ENCODE measurements at regions not wholly inside any gene's neighbourhood (a gene's known extent, or its start where the extent isn't known, plus 50 kb on each side); places are given as distances from the start of the nearest gene placed in this dataset.
"Not testable (repeated sequence)": the region's sequence is repeated elsewhere in the genome, so short reads cannot be mapped to it uniquely, and the experiment has no call there.

- in situ Hi-C loops (cut with HindIII; ENCODE audit: low sequenced_read_pairs), result no loop called here
- DNase-seq (ENCODE audit: low read depth, low spot score), result no peak
- TF ChIP-seq CTCF (IDR thresholded peaks at IDR 0.05; ENCODE audit: low read depth, low read length), result no peak
- H3K4me3 ChIP-seq (ENCODE audit: low read depth, low read length), result no peak overlapping the region
Measured at GRCh38 chr3:106068795-106069194, 200.0 kb upstream of the CBLB start.

- TF ChIP-seq CTCF (IDR thresholded peaks at IDR 0.05; ENCODE audit: low read depth, low read length), result no peak
- H3K4me3 ChIP-seq (ENCODE audit: low read depth, low read length), result no peak overlapping the region
- in situ Hi-C loops (cut with HindIII; ENCODE audit: low sequenced_read_pairs), result no loop called here
- DNase-seq (ENCODE audit: low read depth, low spot score), result no peak
Measured at GRCh38 chr3:106070187-106070586, 201.4 kb upstream of the CBLB start.

- no peak overlapping the region for H3K4me3 ChIP-seq (ENCODE audit: low read depth, low read length)
- no peak for TF ChIP-seq CTCF (IDR thresholded peaks at IDR 0.05; ENCODE audit: low read depth, low read length)
- in situ Hi-C loops (cut with HindIII; ENCODE audit: low sequenced_read_pairs), result no loop called here
- DNase-seq (ENCODE audit: low read depth, low spot score), result no peak
Measured at GRCh38 chr3:106071306-106071705, 202.5 kb upstream of the CBLB start.

- in situ Hi-C loops (cut with HindIII; ENCODE audit: low sequenced_read_pairs); H3K4me3 ChIP-seq (ENCODE audit: low read depth, low read length); DNase-seq (ENCODE audit: low read depth, low spot score): not testable (repeated sequence)
Measured at GRCh38 chr3:106072596-106072995, 203.8 kb upstream of the CBLB start.

- DNase-seq (ENCODE audit: low read depth, low spot score); H3K4me3 ChIP-seq (ENCODE audit: low read depth, low read length); in situ Hi-C loops (cut with HindIII; ENCODE audit: low sequenced_read_pairs): not testable (repeated sequence)
Measured at GRCh38 chr3:106073806-106074205, 205.0 kb upstream of the CBLB start.

GRCh38 chr3:106075731-106076130 is 206.9 kb upstream of the CBLB start:
- DNase-seq (ENCODE audit: low read depth, low spot score); in situ Hi-C loops (cut with HindIII; ENCODE audit: low sequenced_read_pairs); H3K4me3 ChIP-seq (ENCODE audit: low read depth, low read length): not testable (repeated sequence)

GRCh38 chr3:106078635-106079034 is 209.8 kb upstream of the CBLB start:
- no peak for DNase-seq (ENCODE audit: low read depth, low spot score)
- in situ Hi-C loops (cut with HindIII; ENCODE audit: low sequenced_read_pairs), result no loop called here

GRCh38 chr3:106082616-106083015 is 213.8 kb upstream of the CBLB start:
- TF ChIP-seq CTCF (IDR thresholded peaks at IDR 0.05; ENCODE audit: low read depth, low read length), result no peak
- in situ Hi-C loops (cut with HindIII; ENCODE audit: low sequenced_read_pairs), result no loop called here
- no peak overlapping the region for H3K4me3 ChIP-seq (ENCODE audit: low read depth, low read length)
- no peak for DNase-seq (ENCODE audit: low read depth, low spot score)

More at GRCh38 chr3:106078635-106079034, 209.8 kb upstream of the CBLB start:
- TF ChIP-seq CTCF (IDR thresholded peaks at IDR 0.05; ENCODE audit: low read depth, low read length), result no peak
- no peak overlapping the region for H3K4me3 ChIP-seq (ENCODE audit: low read depth, low read length)
